ENCODE measurements at regions not wholly inside any gene's neighbourhood (a gene's known extent, or its start where the extent isn't known, plus 50 kb on each side); places are given as distances from the start of the nearest gene placed in this dataset.

DNA sequence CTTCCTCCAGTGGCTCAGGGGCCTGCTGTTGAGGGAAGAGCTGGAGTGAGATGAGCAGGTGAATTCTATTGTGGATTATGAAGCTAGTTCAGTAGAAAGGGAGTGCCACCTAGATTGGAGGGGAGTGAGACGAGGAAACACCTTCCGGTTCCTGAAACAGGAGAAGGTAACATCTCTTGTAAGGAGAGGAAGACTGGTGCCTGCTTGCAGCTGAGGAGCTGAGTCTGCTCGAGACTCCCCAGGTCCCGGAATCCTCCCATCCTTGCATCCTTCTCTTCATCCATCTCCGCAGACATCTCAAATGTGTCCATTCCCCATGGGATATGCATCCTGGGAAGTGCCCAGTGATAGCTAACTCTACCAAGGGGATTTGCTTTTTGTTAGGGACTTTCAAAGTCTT is 242.9 kb upstream of the ZFP64 start:
- H3K27ac ChIP-seq: no peak overlapping the region
- DNase-seq: no peak
- H3K4me1 ChIP-seq: no peaks in the 10 kb centered on the region
- WGBS, 5 donors: 90 to 96% (median 95%) methylated on average over 5 of the region's 5 CpGs
- H3K27me3 ChIP-seq: no peaks in the 10 kb centered on the region
- TF ChIP-seq POLR2A (IDR thresholded peaks at IDR 0.05): no peak
- TF ChIP-seq, protein P1, sequence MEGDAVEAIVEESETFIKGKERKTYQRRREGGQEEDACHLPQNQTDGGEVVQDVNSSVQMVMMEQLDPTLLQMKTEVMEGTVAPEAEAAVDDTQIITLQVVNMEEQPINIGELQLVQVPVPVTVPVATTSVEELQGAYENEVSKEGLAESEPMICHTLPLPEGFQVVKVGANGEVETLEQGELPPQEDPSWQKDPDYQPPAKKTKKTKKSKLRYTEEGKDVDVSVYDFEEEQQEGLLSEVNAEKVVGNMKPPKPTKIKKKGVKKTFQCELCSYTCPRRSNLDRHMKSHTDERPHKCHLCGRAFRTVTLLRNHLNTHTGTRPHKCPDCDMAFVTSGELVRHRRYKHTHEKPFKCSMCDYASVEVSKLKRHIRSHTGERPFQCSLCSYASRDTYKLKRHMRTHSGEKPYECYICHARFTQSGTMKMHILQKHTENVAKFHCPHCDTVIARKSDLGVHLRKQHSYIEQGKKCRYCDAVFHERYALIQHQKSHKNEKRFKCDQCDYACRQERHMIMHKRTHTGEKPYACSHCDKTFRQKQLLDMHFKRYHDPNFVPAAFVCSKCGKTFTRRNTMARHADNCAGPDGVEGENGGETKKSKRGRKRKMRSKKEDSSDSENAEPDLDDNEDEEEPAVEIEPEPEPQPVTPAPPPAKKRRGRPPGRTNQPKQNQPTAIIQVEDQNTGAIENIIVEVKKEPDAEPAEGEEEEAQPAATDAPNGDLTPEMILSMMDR (IDR thresholded peaks at IDR 0.05): no peak
- TF ChIP-seq POLR2AphosphoS5 (IDR thresholded peaks at IDR 0.05): no peak
- no peak for TF ChIP-seq EP300 (IDR thresholded peaks at IDR 0.05)
- no peaks in the 10 kb centered on the region for H3K9me3 ChIP-seq
- no peaks in the 10 kb centered on the region for H3K36me3 ChIP-seq
- H3K4me3 ChIP-seq: no peak overlapping the region
- intact Hi-C loops (cut with DNase I; ENCODE audit: low total_unique reads): no loop called here

DNA sequence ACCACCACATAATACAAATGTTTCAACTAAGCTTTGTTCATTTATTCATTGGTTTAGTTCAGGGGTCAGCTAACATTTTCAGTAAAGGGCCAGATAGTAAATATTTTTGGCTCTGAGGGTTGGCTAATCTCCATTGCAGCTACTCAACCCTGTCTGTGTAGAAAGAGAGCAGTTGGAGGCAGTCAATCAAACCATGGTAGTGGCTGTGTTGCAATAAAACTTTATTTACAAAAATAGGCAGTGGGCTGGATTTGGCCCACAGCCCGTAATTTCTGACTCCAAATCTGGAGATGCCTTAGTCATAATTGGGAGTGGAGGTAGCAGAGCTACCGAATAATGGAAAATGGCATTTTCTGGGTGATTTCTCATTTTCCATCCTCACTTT is 242.5 kb upstream of the ZFP64 start:
- H3K9me3 ChIP-seq: no peaks in the 10 kb centered on the region
- H3K4me3 ChIP-seq: no peak overlapping the region
- intact Hi-C loops (cut with DNase I; ENCODE audit: low total_unique reads): no loop called here
- H3K4me1 ChIP-seq: no peaks in the 10 kb centered on the region
- 71 to 94% (median 85%) methylated on average over 2 of the region's 2 CpGs for WGBS, 5 donors
- no peak for DNase-seq
- no peak overlapping the region for H3K27ac ChIP-seq
- no peak for TF ChIP-seq POLR2A (IDR thresholded peaks at IDR 0.05)
- no peaks in the 10 kb centered on the region for H3K36me3 ChIP-seq
- no peaks in the 10 kb centered on the region for H3K27me3 ChIP-seq

DNA sequence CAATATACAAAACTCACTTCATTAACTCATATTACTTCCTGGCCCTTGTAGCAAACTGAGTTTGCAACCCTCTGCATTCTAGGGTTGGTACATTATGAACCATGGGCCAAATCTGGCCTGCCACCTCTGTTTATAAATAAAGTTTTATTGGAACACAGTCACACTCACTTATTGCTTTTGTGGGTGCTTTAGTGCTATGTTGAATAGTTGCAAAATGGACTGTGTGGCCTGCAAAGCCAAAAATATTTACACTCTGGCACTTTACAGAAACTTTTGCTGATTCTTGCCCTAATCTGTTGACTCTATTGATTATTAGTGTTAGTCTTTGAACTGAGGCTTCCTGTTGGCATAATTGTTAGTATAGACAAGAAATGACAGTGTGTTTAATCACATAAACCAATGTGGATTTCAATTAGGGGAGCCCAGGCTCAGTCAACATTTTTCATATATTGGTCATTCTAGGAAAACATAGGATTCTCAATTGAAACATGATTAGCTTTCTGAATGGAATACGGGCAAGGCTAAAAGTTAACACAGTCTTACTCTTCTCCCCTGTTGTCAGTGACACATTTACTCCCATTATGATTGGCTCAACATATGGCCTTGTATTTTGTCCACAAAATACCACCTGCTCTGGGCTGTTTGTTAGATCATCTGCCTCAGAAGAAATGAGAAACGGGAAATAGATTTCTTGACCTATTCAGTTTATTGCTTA is 241.9 kb upstream of the ZFP64 start:
- no peak for DNase-seq
- 83 to 86% (median 85%) methylated on average over 2 of the region's 2 CpGs for WGBS, 5 donors
- Histone ChIP-seq H3K4me1 (no peaks in the 10 kb centered on the region), H3K27me3 (no peaks in the 10 kb centered on the region), H3K4me3 (no peak overlapping the region), H3K36me3 (no peaks in the 10 kb centered on the region), H3K9me3 (no peaks in the 10 kb centered on the region), H3K27ac (no peak overlapping the region)
- intact Hi-C loops (cut with DNase I; ENCODE audit: low total_unique reads): no loop called here
- TF ChIP-seq POLR2AphosphoS5 (IDR thresholded peaks at IDR 0.05) (no peak), POLR2A (IDR thresholded peaks at IDR 0.05) (no peak)
- TF ChIP-seq, protein P1 (IDR thresholded peaks at IDR 0.05): no peak

DNA sequence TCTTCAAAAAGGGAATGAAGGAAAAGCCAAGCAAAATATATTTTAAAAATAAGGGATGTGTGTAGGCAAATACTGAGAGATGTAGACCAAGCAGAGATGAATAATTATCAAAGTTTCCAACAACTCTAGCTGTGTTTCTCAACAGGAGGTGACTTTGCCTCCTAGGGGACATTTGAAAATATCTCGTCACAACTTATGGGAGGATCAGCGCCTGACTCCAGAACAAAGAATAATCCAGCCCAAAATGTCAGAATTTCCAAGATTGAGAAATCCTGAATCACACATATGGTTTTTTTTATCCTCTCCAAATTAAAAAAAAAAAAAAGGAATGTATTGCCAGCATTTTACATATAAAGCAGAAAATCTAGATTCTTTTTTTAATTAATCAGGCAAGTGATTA is 241.2 kb upstream of the ZFP64 start:
- TF ChIP-seq, protein P1 (IDR thresholded peaks at IDR 0.05): no peak
- TF ChIP-seq EP300 (IDR thresholded peaks at IDR 0.05): no peak
- TF ChIP-seq POLR2AphosphoS5 (IDR thresholded peaks at IDR 0.05): no peak
- TF ChIP-seq POLR2A (IDR thresholded peaks at IDR 0.05): no peak
- Histone ChIP-seq H3K27ac (no peak overlapping the region), H3K9me3 (no peaks in the 10 kb centered on the region), H3K4me3 (no peak overlapping the region), H3K36me3 (no peaks in the 10 kb centered on the region), H3K4me1 (no peaks in the 10 kb centered on the region), H3K27me3 (no peaks in the 10 kb centered on the region)
- intact Hi-C loops (cut with DNase I; ENCODE audit: low total_unique reads): no loop called here
- 96 to 100% (median 97%) methylated on average over 2 of the region's 2 CpGs for WGBS, 5 donors
- DNase-seq: no peak

DNA sequence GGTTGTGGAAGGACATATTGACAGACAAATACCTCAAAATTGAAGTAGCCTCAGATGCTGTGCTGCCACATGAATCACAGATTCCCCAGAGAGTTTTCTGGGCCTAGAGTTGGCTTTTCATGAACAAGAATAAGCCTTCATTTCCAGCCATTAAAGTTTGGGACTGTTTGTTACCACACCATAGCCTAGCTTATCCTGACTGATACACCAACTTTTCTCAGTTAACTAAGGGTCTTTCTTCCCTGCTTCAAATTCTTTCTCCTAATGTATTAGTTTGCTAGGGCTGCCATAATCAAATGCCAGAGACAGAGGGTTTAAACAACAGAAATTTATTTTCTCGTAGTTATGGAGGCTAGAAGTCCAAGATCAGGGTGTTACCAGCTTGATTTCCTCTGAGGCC is 237.4 kb upstream of the ZFP64 start:
- WGBS, 5 donors: 77 to 94% (median 90%) methylated on average over 1 of the region's 1 CpG
- intact Hi-C loops (cut with DNase I; ENCODE audit: low total_unique reads): no loop called here
- TF ChIP-seq EP300 (IDR thresholded peaks at IDR 0.05) (no peak), POLR2A (IDR thresholded peaks at IDR 0.05) (no peak), POLR2AphosphoS5 (IDR thresholded peaks at IDR 0.05) (no peak)
- TF ChIP-seq, protein P1 (IDR thresholded peaks at IDR 0.05): no peak
- H3K4me1 ChIP-seq: no peaks in the 10 kb centered on the region
- H3K27ac ChIP-seq: no peak overlapping the region
- DNase-seq: no peak
- no peaks in the 10 kb centered on the region for H3K9me3 ChIP-seq
- no peak overlapping the region for H3K4me3 ChIP-seq
- no peaks in the 10 kb centered on the region for H3K27me3 ChIP-seq
- H3K36me3 ChIP-seq: no peaks in the 10 kb centered on the region
